ENCODE measurements at regions not wholly inside any gene's neighbourhood (a gene's known extent, or its start where the extent isn't known, plus 50 kb on each side); places are given as distances from the start of the nearest gene placed in this dataset.

DNA sequence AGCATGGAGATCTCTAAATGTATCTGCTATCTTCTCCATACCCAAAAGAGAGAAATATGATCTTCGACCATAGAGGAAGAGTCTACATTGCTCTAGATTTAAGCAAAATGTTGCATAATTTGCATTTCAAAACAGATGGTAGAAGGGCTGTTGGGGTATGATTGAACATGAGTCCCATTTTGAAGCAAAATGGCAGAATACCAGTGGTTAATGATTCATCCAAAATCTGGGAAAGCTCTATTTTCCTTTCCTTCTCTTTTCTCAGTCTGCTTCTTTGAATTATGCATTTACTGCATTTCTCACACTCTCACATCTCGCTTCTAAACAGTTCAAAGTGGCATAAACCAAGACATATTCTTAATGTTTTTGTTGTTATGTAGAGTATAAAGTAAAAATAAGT is 178.5 kb downstream of the MACC1 start:
- Histone ChIP-seq H3K4me1 (ENCODE audit: insufficient read depth, low read length) (no peaks in the 10 kb centered on the region), H3K27me3 (ENCODE audit: insufficient read depth, low read length) (no peaks in the 10 kb centered on the region), H3K9ac (ENCODE audit: low read length) (no peak overlapping the region), H3K9me3 (ENCODE audit: insufficient read depth, low read depth, low read length) (no peaks in the 10 kb centered on the region), H3K4me2 (ENCODE audit: low read length) (no peak overlapping the region), H3K79me2 (ENCODE audit: insufficient read depth, low read length) (no peaks in the 10 kb centered on the region), H3K4me3 (ENCODE audit: insufficient read depth, low read depth, low read length) (no peak overlapping the region), H3K36me3 (ENCODE audit: insufficient read depth, low read length) (no peaks in the 10 kb centered on the region), H4K20me1 (ENCODE audit: insufficient read depth, low read length) (no peaks in the 10 kb centered on the region), H2AFZ (ENCODE audit: low read depth, low read length) (no peak overlapping the region), H3K27ac (ENCODE audit: low read depth, low read length) (no peak overlapping the region)
- no peak overlapping the region for H3K4me3 Mint-ChIP-seq (ENCODE audit: unreplicated experiment)
- no peak overlapping the region for H3K27ac Mint-ChIP-seq (ENCODE audit: unreplicated experiment)
- no peaks in the 10 kb centered on the region for H3K27me3 Mint-ChIP-seq (ENCODE audit: low read depth, unreplicated experiment)
- H3K36me3 Mint-ChIP-seq (ENCODE audit: low read depth, unreplicated experiment) = no peaks in the 10 kb centered on the region
- H3K9me3 Mint-ChIP-seq (ENCODE audit: unreplicated experiment) = no peaks in the 10 kb centered on the region
- FAIRE-seq = no peak
- no peak for TF ChIP-seq EZH2 (IDR thresholded peaks at IDR 0.05; ENCODE audit: insufficient read depth, low read length)
- TF ChIP-seq, protein P1, sequence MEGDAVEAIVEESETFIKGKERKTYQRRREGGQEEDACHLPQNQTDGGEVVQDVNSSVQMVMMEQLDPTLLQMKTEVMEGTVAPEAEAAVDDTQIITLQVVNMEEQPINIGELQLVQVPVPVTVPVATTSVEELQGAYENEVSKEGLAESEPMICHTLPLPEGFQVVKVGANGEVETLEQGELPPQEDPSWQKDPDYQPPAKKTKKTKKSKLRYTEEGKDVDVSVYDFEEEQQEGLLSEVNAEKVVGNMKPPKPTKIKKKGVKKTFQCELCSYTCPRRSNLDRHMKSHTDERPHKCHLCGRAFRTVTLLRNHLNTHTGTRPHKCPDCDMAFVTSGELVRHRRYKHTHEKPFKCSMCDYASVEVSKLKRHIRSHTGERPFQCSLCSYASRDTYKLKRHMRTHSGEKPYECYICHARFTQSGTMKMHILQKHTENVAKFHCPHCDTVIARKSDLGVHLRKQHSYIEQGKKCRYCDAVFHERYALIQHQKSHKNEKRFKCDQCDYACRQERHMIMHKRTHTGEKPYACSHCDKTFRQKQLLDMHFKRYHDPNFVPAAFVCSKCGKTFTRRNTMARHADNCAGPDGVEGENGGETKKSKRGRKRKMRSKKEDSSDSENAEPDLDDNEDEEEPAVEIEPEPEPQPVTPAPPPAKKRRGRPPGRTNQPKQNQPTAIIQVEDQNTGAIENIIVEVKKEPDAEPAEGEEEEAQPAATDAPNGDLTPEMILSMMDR (IDR thresholded peaks at IDR 0.05; ENCODE audit: insufficient read depth, low read depth, low read length) = no peak
- H3K4me1 Mint-ChIP-seq (ENCODE audit: low read depth, unreplicated experiment) = no peaks in the 10 kb centered on the region
- DNase-seq (ENCODE audit: low read depth) = peak; percentile 22

DNA sequence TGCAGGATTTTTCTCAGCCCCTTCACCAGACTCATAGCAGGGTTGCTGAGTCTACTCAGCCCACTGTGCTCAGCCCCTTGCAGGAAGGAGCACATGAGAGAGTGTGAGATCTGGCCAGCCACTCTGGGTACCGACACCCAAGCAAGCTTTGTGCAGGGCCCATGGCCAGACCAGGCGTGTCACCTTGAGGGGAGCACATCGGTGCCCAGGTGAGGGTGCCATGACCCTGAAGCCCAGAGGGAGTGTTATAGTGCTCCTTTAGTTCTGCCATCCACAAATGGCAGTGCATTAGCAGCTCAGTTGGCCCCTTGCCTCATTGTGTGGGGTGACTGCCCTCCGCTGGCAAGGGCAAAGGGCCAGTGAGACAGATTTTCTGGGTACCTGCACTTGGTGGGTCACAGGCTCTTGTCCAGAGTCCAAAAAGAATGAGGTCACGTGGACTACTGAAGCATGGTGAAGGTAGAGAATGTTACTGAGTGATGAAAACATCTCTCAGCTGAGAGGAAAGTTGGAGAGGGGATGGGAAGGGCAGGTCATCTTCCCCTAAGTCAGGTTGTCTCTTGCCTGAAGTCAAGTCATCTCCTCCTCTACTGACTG is 181.8 kb downstream of the MACC1 start:
- Histone ChIP-seq H2AFZ (ENCODE audit: low read depth, low read length) (no peak overlapping the region), H3K27me3 (ENCODE audit: insufficient read depth, low read length) (no peaks in the 10 kb centered on the region), H3K9ac (ENCODE audit: low read length) (no peak overlapping the region), H3K79me2 (ENCODE audit: insufficient read depth, low read length) (no peaks in the 10 kb centered on the region), H3K36me3 (ENCODE audit: insufficient read depth, low read length) (no peaks in the 10 kb centered on the region), H3K4me2 (ENCODE audit: low read length) (no peak overlapping the region), H3K27ac (ENCODE audit: low read depth, low read length) (no peak overlapping the region), H4K20me1 (ENCODE audit: insufficient read depth, low read length) (no peaks in the 10 kb centered on the region), H3K9me3 (ENCODE audit: insufficient read depth, low read depth, low read length) (no peaks in the 10 kb centered on the region), H3K4me1 (ENCODE audit: insufficient read depth, low read length) (peaks cover 9% of the 10 kb centered on the region), H3K4me3 (ENCODE audit: insufficient read depth, low read depth, low read length) (no peak overlapping the region)
- H3K36me3 Mint-ChIP-seq (ENCODE audit: low read depth, unreplicated experiment) = no peaks in the 10 kb centered on the region
- H3K4me1 Mint-ChIP-seq (ENCODE audit: low read depth, unreplicated experiment) = peaks cover 12% of the 10 kb centered on the region
- no peak for DNase-seq (ENCODE audit: low read depth)
- TF ChIP-seq EZH2 (IDR thresholded peaks at IDR 0.05; ENCODE audit: insufficient read depth, low read length) = no peak
- TF ChIP-seq, protein P1 (IDR thresholded peaks at IDR 0.05; ENCODE audit: insufficient read depth, low read depth, low read length) = no peak
- H3K27ac Mint-ChIP-seq (ENCODE audit: unreplicated experiment) = no peak overlapping the region
- H3K4me3 Mint-ChIP-seq (ENCODE audit: unreplicated experiment) = no peak overlapping the region
- FAIRE-seq = no peak
- no peaks in the 10 kb centered on the region for H3K27me3 Mint-ChIP-seq (ENCODE audit: low read depth, unreplicated experiment)
- H3K9me3 Mint-ChIP-seq (ENCODE audit: unreplicated experiment) = no peaks in the 10 kb centered on the region

DNA sequence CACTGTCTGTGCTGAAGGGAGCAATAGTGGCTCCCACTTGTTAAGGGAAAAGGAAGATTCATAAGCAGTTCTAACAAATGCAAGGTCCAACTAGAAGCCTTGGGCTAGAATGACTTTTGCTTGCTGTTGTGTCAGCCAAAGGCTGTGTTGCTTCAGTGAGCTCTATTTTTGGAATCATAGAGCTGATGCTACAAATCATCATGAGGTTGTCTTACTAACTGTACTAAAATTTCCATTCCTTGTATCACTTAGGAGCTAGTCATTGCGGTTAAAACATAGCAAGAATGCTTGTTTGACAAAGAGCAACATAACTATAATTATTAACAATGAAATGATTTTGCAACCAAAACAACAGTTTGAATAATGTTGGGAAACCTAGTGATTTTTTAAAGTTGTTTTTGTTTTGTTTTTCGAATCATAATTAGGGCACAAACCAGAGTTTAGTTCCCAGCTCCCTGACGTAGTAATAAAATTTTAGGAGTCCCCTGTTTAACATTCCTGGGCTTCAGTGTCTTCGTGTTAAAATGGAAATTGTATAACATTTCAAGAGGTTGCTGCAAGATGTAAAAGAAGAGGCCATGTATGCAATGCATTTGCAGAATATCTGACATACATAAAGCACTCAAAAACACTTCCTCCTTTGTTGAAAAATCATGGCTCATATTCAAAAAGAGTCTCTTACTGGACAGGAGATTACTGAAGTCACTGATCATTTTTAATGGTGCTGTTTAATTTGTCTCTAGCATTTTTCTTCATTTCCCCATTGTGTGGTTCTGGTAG is 183.4 kb downstream of the MACC1 start:
- Mint-ChIP-seq H3K36me3 (ENCODE audit: low read depth, unreplicated experiment) (no peaks in the 10 kb centered on the region), H3K27me3 (ENCODE audit: low read depth, unreplicated experiment) (no peaks in the 10 kb centered on the region), H3K4me3 (ENCODE audit: unreplicated experiment) (no peak overlapping the region), H3K9me3 (ENCODE audit: unreplicated experiment) (no peaks in the 10 kb centered on the region), H3K4me1 (ENCODE audit: low read depth, unreplicated experiment) (peaks cover 12% of the 10 kb centered on the region), H3K27ac (ENCODE audit: unreplicated experiment) (no peak overlapping the region)
- FAIRE-seq (peak; percentile 87), DNase-seq (ENCODE audit: low read depth) (peak; percentile 86)
- Histone ChIP-seq H3K4me1 (ENCODE audit: insufficient read depth, low read length) (peaks cover 10% of the 10 kb centered on the region), H3K9me3 (ENCODE audit: insufficient read depth, low read depth, low read length) (no peaks in the 10 kb centered on the region), H3K27ac (ENCODE audit: low read depth, low read length) (peak overlapping the region; percentile 33), H3K9ac (ENCODE audit: low read length) (no peak overlapping the region), H4K20me1 (ENCODE audit: insufficient read depth, low read length) (no peaks in the 10 kb centered on the region), H3K27me3 (ENCODE audit: insufficient read depth, low read length) (no peaks in the 10 kb centered on the region), H3K79me2 (ENCODE audit: insufficient read depth, low read length) (no peaks in the 10 kb centered on the region), H2AFZ (ENCODE audit: low read depth, low read length) (no peak overlapping the region), H3K4me2 (ENCODE audit: low read length) (no peak overlapping the region), H3K4me3 (ENCODE audit: insufficient read depth, low read depth, low read length) (no peak overlapping the region), H3K36me3 (ENCODE audit: insufficient read depth, low read length) (no peaks in the 10 kb centered on the region)
- no peak for TF ChIP-seq EZH2 (IDR thresholded peaks at IDR 0.05; ENCODE audit: insufficient read depth, low read length)

All from astrocyte (in vitro differentiated cells and primary cell).